ENCODE measurements at regions not wholly inside any gene's neighbourhood (a gene's known extent, or its start where the extent isn't known, plus 50 kb on each side); places are given as distances from the start of the nearest gene placed in this dataset.

DNA sequence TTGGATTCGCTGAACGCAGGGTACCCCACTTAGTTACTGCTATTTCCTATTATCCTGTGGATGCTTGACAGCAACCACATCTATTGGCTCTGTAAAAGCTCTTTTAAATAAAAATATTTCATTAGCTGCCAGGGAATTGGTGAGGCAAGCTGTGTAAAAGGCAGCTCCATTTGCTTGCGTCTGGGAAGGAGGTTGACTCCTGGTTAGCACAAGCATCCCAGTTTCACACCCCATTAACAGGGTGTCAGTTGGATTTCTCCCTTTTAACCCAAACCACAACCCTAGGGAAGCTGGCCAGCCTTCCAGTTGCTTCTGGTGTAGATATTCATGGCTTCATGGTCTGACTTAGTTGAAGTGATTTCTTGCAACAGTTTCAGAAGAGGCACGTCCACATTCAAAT, 151.0 kb downstream of the GPBP1 start:
- Histone ChIP-seq H3K4me3 (ENCODE audit: low read length) (no peak overlapping the region), H3K4me1 (ENCODE audit: control insufficient read depth, insufficient read depth, low read length) (no peaks in the 10 kb centered on the region), H3K9me3 (ENCODE audit: control insufficient read depth, insufficient read depth, low read length) (no peaks in the 10 kb centered on the region), H3K27me3 (ENCODE audit: control insufficient read depth, insufficient read depth, low read length) (no peaks in the 10 kb centered on the region), H3K27ac (ENCODE audit: low read length) (no peak overlapping the region), H3K36me3 (ENCODE audit: control insufficient read depth, insufficient read depth, low read length) (no peaks in the 10 kb centered on the region)
- H3K36me3 Mint-ChIP-seq = no peaks in the 10 kb centered on the region
- TF ChIP-seq, protein P1, sequence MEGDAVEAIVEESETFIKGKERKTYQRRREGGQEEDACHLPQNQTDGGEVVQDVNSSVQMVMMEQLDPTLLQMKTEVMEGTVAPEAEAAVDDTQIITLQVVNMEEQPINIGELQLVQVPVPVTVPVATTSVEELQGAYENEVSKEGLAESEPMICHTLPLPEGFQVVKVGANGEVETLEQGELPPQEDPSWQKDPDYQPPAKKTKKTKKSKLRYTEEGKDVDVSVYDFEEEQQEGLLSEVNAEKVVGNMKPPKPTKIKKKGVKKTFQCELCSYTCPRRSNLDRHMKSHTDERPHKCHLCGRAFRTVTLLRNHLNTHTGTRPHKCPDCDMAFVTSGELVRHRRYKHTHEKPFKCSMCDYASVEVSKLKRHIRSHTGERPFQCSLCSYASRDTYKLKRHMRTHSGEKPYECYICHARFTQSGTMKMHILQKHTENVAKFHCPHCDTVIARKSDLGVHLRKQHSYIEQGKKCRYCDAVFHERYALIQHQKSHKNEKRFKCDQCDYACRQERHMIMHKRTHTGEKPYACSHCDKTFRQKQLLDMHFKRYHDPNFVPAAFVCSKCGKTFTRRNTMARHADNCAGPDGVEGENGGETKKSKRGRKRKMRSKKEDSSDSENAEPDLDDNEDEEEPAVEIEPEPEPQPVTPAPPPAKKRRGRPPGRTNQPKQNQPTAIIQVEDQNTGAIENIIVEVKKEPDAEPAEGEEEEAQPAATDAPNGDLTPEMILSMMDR (IDR thresholded peaks at IDR 0.05) = no peak
- intact Hi-C loops (cut with micrococcal nuclease) = no loop called here
- no peaks in the 10 kb centered on the region for H3K9me3 Mint-ChIP-seq
- ATAC-seq (no peak), DNase-seq (no peak)
- H3K27ac Mint-ChIP-seq = no peak overlapping the region
- no peaks in the 10 kb centered on the region for H3K4me1 Mint-ChIP-seq
- H3K4me3 Mint-ChIP-seq = no peak overlapping the region
- 96% methylated on average over 4 of the region's 4 CpGs for WGBS (ENCODE audit: insufficient coverage)
- no peaks in the 10 kb centered on the region for H3K27me3 Mint-ChIP-seq (ENCODE audit: low read depth in 2 of 2)

DNA sequence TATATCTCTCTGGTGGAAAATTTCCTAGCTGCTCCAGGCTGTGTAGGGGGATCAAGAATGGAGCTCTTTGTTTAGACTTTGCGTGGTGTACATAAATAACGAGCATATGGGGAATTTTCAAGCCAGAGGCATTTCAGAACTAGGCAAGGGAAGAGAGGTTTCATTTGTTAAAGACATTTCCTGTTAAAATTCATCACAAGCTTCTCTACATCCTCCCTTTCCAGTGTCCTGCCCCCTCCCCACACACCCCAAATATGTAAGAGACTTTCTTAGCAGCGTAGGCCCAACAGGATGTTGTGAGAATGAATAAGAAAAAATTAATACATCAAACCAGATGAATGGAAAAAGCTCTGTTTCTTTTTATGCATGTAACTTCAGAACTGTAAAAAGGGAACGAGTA, 150.3 kb downstream of the GPBP1 start:
- WGBS (ENCODE audit: insufficient coverage) = 75% methylated on average over 3 of the region's 4 CpGs
- no peaks in the 10 kb centered on the region for H3K27me3 ChIP-seq (ENCODE audit: control insufficient read depth, insufficient read depth, low read length)
- Mint-ChIP-seq H3K36me3 (no peaks in the 10 kb centered on the region), H3K4me1 (no peaks in the 10 kb centered on the region), H3K27ac (no peak overlapping the region), H3K27me3 (ENCODE audit: low read depth in 2 of 2) (no peaks in the 10 kb centered on the region), H3K4me3 (no peak overlapping the region), H3K9me3 (no peaks in the 10 kb centered on the region)
- H3K4me3 ChIP-seq (ENCODE audit: low read length) = no peak overlapping the region
- H3K4me1 ChIP-seq (ENCODE audit: control insufficient read depth, insufficient read depth, low read length) = no peaks in the 10 kb centered on the region
- DNase-seq (no peak), ATAC-seq (no peak)
- TF ChIP-seq, protein P1 (IDR thresholded peaks at IDR 0.05) = no peak
- H3K36me3 ChIP-seq (ENCODE audit: control insufficient read depth, insufficient read depth, low read length) = no peaks in the 10 kb centered on the region
- no peak overlapping the region for H3K27ac ChIP-seq (ENCODE audit: low read length)
- intact Hi-C loops (cut with micrococcal nuclease) = no loop called here
- no peaks in the 10 kb centered on the region for H3K9me3 ChIP-seq (ENCODE audit: control insufficient read depth, insufficient read depth, low read length)

DNA sequence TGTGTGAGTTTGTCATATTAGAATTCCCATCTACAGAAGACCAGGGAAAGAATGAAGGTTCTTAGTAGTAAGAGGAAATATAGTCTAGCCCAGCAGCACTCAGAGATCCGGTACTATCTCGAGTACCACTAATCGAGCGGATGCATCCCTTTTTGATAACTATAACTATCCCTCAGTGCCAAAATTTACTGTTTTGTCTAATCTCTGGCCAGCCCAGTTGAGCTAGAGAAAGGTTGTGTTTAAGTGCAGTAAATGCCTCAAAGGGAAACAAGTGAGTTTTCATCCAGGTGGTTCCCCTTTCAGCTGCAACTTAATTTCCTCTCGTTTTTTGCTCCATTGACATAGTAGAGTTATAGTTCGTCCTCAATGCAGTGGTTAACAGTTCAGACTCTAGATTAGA, 146.7 kb downstream of the GPBP1 start:
- no peaks in the 10 kb centered on the region for H3K27me3 ChIP-seq (ENCODE audit: control insufficient read depth, insufficient read depth, low read length)
- Mint-ChIP-seq H3K27me3 (ENCODE audit: low read depth in 2 of 2) (peaks cover 0 to 4% of the 10 kb centered on the region in 2 donors), H3K36me3 (no peaks in the 10 kb centered on the region), H3K4me3 (no peak overlapping the region), H3K27ac (no peak overlapping the region), H3K9me3 (no peaks in the 10 kb centered on the region), H3K4me1 (no peaks in the 10 kb centered on the region)
- intact Hi-C loops (cut with micrococcal nuclease) = no loop called here
- peaks cover 4% of the 10 kb centered on the region for H3K4me1 ChIP-seq (ENCODE audit: control insufficient read depth, insufficient read depth, low read length)
- TF ChIP-seq, protein P1 (IDR thresholded peaks at IDR 0.05) = no peak
- no peak for ATAC-seq
- H3K36me3 ChIP-seq (ENCODE audit: control insufficient read depth, insufficient read depth, low read length) = no peaks in the 10 kb centered on the region
- H3K27ac ChIP-seq (ENCODE audit: low read length) = no peak overlapping the region
- H3K4me3 ChIP-seq (ENCODE audit: low read length) = no peak overlapping the region
- WGBS (ENCODE audit: insufficient coverage) = 8% methylated on average over 2 of the region's 6 CpGs
- H3K9me3 ChIP-seq (ENCODE audit: control insufficient read depth, insufficient read depth, low read length) = no peaks in the 10 kb centered on the region
- DNase-seq = no peak

DNA sequence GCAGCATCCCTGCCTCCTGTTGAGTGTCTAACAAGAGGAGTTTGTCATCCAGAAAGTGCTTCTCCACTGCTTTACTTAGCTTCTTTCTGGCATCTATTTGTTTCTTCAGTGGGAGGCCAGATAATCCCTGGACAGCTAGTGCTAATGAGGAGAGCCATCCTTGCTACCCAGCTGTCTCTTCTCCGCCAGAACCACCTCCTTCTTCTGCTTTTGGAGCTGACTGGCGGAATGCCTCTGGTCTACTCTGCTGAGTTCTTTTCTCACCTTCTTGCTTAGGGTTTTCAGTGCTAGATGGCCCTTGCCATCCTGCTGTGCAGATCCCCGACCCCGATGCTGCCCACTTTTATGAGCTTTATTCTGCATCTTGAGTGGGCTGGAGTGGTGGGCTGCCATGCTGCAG, 145.8 kb downstream of the GPBP1 start:
- Histone ChIP-seq H3K36me3 (ENCODE audit: control insufficient read depth, insufficient read depth, low read length) (no peaks in the 10 kb centered on the region), H3K9me3 (ENCODE audit: control insufficient read depth, insufficient read depth, low read length) (no peaks in the 10 kb centered on the region), H3K4me3 (ENCODE audit: low read length) (no peak overlapping the region), H3K27me3 (ENCODE audit: control insufficient read depth, insufficient read depth, low read length) (no peaks in the 10 kb centered on the region), H3K4me1 (ENCODE audit: control insufficient read depth, insufficient read depth, low read length) (peaks cover 4% of the 10 kb centered on the region), H3K27ac (ENCODE audit: low read length) (no peak overlapping the region)
- Mint-ChIP-seq H3K36me3 (no peaks in the 10 kb centered on the region), H3K4me3 (no peak overlapping the region), H3K27ac (no peak overlapping the region), H3K9me3 (no peaks in the 10 kb centered on the region), H3K4me1 (no peaks in the 10 kb centered on the region), H3K27me3 (ENCODE audit: low read depth in 2 of 2) (peaks cover 0 to 4% of the 10 kb centered on the region in 2 donors)
- intact Hi-C loops (cut with micrococcal nuclease) = no loop called here
- ATAC-seq = no peak
- no peak for DNase-seq
- TF ChIP-seq, protein P1 (IDR thresholded peaks at IDR 0.05) = no peak
- WGBS (ENCODE audit: insufficient coverage) = 92% methylated on average over 4 of the region's 4 CpGs
